ENCODE measurements at regions not wholly inside any gene's neighbourhood (a gene's known extent, or its start where the extent isn't known, plus 50 kb on each side); places are given as distances from the start of the nearest gene placed in this dataset.
"Not testable (repeated sequence)": the region's sequence is repeated elsewhere in the genome, so short reads cannot be mapped to it uniquely, and the experiment has no call there.

DNA sequence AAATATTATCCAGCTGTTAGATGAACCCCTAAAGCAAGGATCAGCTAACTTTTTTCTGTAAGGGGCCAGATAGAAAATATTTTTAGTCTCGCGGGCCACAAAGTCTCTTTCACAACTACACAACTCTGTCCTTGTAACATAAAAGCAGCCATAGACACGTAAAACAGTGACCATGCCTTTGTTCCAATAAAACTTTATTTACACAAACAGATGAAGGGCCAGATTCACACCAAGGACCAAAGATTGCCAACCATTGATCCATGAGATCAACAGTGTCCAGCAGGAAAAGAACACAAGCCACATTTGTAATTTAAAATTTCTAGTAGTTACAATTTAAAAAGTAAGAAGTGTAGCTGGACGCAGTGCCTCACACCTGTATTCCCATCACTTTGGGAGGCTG is 109.7 kb downstream of the PHETA1 start:
- H3K27ac ChIP-seq: no peak overlapping the region
- no peaks in the 10 kb centered on the region for H3K36me3 ChIP-seq
- no peak for DNase-seq
- no peaks in the 10 kb centered on the region for H3K4me1 ChIP-seq
- intact Hi-C loops (cut with DNase I): no loop called here
- no peaks in the 10 kb centered on the region for H3K9me3 ChIP-seq
- peaks cover 0 to 25% of the 10 kb centered on the region in 2 donors for H3K27me3 ChIP-seq
- TF ChIP-seq, protein P1, sequence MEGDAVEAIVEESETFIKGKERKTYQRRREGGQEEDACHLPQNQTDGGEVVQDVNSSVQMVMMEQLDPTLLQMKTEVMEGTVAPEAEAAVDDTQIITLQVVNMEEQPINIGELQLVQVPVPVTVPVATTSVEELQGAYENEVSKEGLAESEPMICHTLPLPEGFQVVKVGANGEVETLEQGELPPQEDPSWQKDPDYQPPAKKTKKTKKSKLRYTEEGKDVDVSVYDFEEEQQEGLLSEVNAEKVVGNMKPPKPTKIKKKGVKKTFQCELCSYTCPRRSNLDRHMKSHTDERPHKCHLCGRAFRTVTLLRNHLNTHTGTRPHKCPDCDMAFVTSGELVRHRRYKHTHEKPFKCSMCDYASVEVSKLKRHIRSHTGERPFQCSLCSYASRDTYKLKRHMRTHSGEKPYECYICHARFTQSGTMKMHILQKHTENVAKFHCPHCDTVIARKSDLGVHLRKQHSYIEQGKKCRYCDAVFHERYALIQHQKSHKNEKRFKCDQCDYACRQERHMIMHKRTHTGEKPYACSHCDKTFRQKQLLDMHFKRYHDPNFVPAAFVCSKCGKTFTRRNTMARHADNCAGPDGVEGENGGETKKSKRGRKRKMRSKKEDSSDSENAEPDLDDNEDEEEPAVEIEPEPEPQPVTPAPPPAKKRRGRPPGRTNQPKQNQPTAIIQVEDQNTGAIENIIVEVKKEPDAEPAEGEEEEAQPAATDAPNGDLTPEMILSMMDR (IDR thresholded peaks at IDR 0.05): no peak
- H3K4me3 ChIP-seq: no peak overlapping the region
- ATAC-seq: no peak

DNA sequence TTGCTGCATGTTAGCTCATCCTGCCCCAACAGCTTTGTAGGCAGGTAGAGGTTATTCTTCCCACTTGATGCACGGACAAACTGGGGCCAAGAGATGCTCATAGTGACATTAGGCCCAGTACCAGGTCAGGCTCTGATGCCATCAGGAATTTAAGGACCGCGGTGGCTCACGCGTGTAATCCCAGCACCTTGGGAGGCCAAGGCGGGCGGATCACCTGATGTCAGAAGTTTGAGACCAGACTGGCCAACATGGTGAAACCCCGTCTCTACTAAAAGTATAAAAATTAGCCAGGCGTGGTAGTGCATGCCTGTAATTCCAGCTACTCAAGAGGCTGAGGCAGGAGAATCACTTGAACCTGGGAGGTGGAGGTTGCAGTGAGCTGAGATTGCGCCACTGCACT is 110.8 kb downstream of the PHETA1 start:
- not testable (repeated sequence) for ATAC-seq

DNA sequence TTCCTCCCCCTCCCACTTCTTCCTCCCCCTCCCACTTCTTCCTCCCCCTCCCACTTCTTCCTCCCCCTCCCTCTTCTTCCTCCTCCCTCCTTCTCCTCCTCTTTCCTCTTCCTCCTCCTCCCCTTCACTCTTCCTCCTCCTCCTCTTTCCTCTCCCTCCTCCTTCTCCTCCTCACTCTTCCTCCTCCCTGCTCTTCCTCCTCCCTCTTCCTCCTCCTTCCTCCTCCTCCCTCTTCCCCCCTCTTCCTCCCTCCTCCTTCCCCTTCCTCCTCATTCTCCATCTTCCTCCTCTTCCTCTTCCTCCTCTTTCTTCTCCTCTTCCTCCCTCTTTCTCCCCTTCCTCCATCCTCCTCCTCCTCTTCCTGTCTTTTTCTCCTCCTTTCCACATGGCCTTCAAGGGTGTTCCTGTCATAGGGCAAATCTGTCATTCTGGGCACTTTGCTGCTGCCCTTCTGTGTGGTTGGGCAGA is 111.4 kb downstream of the PHETA1 start:
- intact Hi-C loops (cut with DNase I): no loop called here
- H3K27me3 ChIP-seq: peaks cover 0 to 36% of the 10 kb centered on the region in 2 donors
- ATAC-seq: no peak

More for the DNA sequence above, 110.8 kb downstream of the PHETA1 start:
- peaks cover 0 to 30% of the 10 kb centered on the region in 2 donors for H3K27me3 ChIP-seq
- H3K4me3 ChIP-seq; H3K4me1 ChIP-seq; DNase-seq; H3K27ac ChIP-seq; H3K36me3 ChIP-seq; intact Hi-C loops (cut with DNase I); H3K9me3 ChIP-seq: not testable (repeated sequence)

DNA sequence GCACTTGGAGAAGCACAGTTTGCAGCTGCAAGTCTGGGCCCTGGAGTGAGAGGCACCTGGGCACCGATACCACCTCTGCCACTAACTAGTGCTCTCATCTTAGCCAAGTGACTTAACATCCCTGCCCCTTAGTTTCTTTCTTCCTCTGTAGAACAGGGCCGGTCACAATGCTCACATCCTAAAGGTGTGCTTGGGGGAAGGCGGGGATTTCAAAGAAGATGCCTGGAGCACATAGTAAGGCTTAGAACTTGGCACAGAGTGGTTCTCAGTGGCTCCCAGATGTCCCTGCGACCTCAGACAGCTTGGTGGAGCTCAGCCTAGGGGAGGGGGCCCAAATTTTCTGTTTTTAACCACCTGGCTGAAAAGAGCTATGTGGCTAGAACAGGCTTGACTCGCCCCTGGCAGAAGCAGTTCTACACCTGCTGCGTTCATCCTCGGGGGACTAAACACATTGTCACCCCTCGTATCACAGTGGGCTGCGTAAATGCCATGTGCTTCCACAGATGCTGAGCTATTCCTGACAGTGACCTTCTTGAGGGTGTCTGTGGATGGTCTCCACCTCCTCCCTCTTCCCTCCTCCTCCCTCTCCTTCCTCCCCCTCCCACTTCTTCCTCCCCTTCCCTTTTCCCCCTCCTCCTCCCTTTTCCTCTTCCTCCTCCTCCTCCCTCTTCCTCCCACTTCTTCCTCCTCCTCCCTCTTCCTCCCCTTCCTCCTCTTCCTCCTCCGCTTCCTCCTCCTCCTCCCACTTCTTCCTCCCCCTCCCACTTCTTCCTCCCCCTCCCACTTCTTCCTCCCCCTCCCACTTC is 112.1 kb downstream of the PHETA1 start:
- ATAC-seq (no peak), DNase-seq (no peak)
- intact Hi-C loops (cut with DNase I): no loop called here
- Histone ChIP-seq H3K36me3 (no peaks in the 10 kb centered on the region), H3K9me3 (no peaks in the 10 kb centered on the region), H3K27ac (no peak overlapping the region), H3K27me3 (peaks cover 0 to 34% of the 10 kb centered on the region in 2 donors), H3K4me1 (no peaks in the 10 kb centered on the region), H3K4me3 (no peak overlapping the region)
- TF ChIP-seq, protein P1 (IDR thresholded peaks at IDR 0.05): no peak

More for the DNA sequence above, 111.4 kb downstream of the PHETA1 start:
- no peak overlapping the region for H3K27ac ChIP-seq
- no peaks in the 10 kb centered on the region for H3K9me3 ChIP-seq
- TF ChIP-seq, protein P1 (IDR thresholded peaks at IDR 0.05): no peak
- H3K4me3 ChIP-seq: no peak overlapping the region
- H3K4me1 ChIP-seq: no peaks in the 10 kb centered on the region
- H3K36me3 ChIP-seq: no peaks in the 10 kb centered on the region
- DNase-seq: no peak

DNA sequence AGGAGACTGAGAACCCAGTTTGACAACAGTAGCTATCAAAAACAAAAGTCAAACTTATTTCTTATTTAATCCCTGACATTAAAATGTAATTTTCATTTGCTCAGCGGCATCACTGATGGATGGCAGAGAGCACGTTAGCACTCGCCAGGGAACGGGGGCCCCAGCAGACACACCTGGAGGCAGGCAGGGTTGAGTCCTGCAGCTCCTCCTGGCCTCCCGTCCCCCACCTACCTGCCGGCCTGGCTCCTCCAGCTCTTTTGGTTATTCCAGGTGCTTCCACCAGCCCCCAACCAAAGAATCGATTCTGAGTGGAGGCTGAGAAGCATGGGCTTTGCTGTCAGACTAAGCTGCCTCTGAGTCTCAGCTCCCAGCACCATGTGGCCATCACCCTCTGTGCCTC is 113.6 kb downstream of the PHETA1 start:
- no peak for ATAC-seq
- TF ChIP-seq, protein P1 (IDR thresholded peaks at IDR 0.05): no peak
- no peaks in the 10 kb centered on the region for H3K4me1 ChIP-seq
- DNase-seq: no peak
- H3K27me3 ChIP-seq: peaks cover 0 to 30% of the 10 kb centered on the region in 2 donors
- no peaks in the 10 kb centered on the region for H3K36me3 ChIP-seq
- H3K27ac ChIP-seq: no peak overlapping the region
- H3K4me3 ChIP-seq: no peak overlapping the region
- no peaks in the 10 kb centered on the region for H3K9me3 ChIP-seq
- intact Hi-C loops (cut with DNase I): no loop called here
